ENCODE measurements at regions not wholly inside any gene's neighbourhood (a gene's known extent, or its start where the extent isn't known, plus 50 kb on each side); places are given as distances from the start of the nearest gene placed in this dataset.

- no peaks in the 10 kb centered on the region for H3K4me1 ChIP-seq (replicated peaks in 1 of 2; ENCODE audit: control insufficient read depth in 2 of 2, insufficient read depth in 2 of 2, low read length in 2 of 2)
- H3K27ac ChIP-seq (ENCODE audit: extremely low read depth, low read depth, low read length) = no peak overlapping the region
- 2% methylated on average over 3 of the region's 3 CpGs for WGBS (ENCODE audit: insufficient coverage, low coverage, missing lambda C conversion rate)
- intact Hi-C loops (cut with micrococcal nuclease) = no loop called here
- no peaks in the 10 kb centered on the region for H3K27me3 ChIP-seq (ENCODE audit: control insufficient read depth in 2 of 2, insufficient read depth in 2 of 2, low read length in 2 of 2)
- no peak overlapping the region for H3K4me3 ChIP-seq
- DNase-seq (ENCODE audit: extremely low read depth in 1 of 4, low spot score in 3 of 4) = no peak
- no TSS peak for BruUV-seq (replicated peaks)
- no peak overlapping the region for H3K4me2 ChIP-seq (ENCODE audit: insufficient read depth, low read length)
- no peak for TF ChIP-seq CEBPG (CRISPR knock-in tag; IDR thresholded peaks at IDR 0.05)
- peak in 1 of 2 experiments; percentile 48; a peak in 1 of 4 replicates for TF ChIP-seq CEBPG (tag; conservative IDR thresholded peaks at IDR 0.05 in 1 of 2, IDR thresholded peaks at IDR 0.05 in 1 of 2)
- no peak for TF ChIP-seq HLTF (IDR thresholded peaks at IDR 0.05)
- no peak overlapping the region for H2AFZ ChIP-seq (ENCODE audit: low read depth, low read length)
- H3K79me2 ChIP-seq (ENCODE audit: control insufficient read depth, insufficient read depth, low read length) = no peaks in the 10 kb centered on the region
- no peak for FAIRE-seq
- ATAC-seq = no peak
- CTCF ChIA-PET (ENCODE audit: low intra/inter-chr PET ratio) = no interaction called here
- no peaks in the 10 kb centered on the region for H3K9me3 ChIP-seq (replicated peaks; ENCODE audit: control insufficient read depth, insufficient read depth, low read depth, low read length)
- POLR2A ChIA-PET = no interaction called here
- no peaks in the 10 kb centered on the region for H3K9me1 ChIP-seq (ENCODE audit: control insufficient read depth, insufficient read depth, low read length)
- no peaks in the 10 kb centered on the region for H3K36me3 ChIP-seq (ENCODE audit: control insufficient read depth, insufficient read depth, low read length)
- H3K9ac ChIP-seq (ENCODE audit: insufficient read depth in 1 of 2, low read depth in 2 of 2, low read length in 2 of 2) = no peak overlapping the region
- in situ Hi-C loops (cut with MboI) = no loop called here
- no peaks in the 10 kb centered on the region for H4K20me1 ChIP-seq (replicated peaks; ENCODE audit: control insufficient read depth, insufficient read depth, low read length)
Measured at GRCh38 chr1:193730017-193730416, 543.6 kb upstream of the B3GALT2 start.

GRCh38 chr1:193729429-193729828 lies 543.0 kb upstream of the B3GALT2 start:
- FAIRE-seq = no peak
- ChIA-PET CTCF (ENCODE audit: low intra/inter-chr PET ratio) (no interaction called here), POLR2A (no interaction called here)
- no TSS peak for BruUV-seq (replicated peaks)
- Histone ChIP-seq H3K4me2 (ENCODE audit: insufficient read depth, low read length) (no peak overlapping the region), H3K4me3 (no peak overlapping the region), H2AFZ (ENCODE audit: low read depth, low read length) (no peak overlapping the region), H3K79me2 (ENCODE audit: control insufficient read depth, insufficient read depth, low read length) (no peaks in the 10 kb centered on the region), H3K27ac (ENCODE audit: extremely low read depth, low read depth, low read length) (no peak overlapping the region), H4K20me1 (replicated peaks; ENCODE audit: control insufficient read depth, insufficient read depth, low read length) (no peaks in the 10 kb centered on the region), H3K9me1 (ENCODE audit: control insufficient read depth, insufficient read depth, low read length) (no peaks in the 10 kb centered on the region), H3K9me3 (replicated peaks; ENCODE audit: control insufficient read depth, insufficient read depth, low read depth, low read length) (no peaks in the 10 kb centered on the region; the same call in 1 of the 2 replicates), H3K9ac (ENCODE audit: insufficient read depth in 1 of 2, low read depth in 2 of 2, low read length in 2 of 2) (no peak overlapping the region), H3K4me1 (replicated peaks in 1 of 2; ENCODE audit: control insufficient read depth in 2 of 2, insufficient read depth in 2 of 2, low read length in 2 of 2) (no peaks in the 10 kb centered on the region), H3K36me3 (ENCODE audit: control insufficient read depth, insufficient read depth, low read length) (no peaks in the 10 kb centered on the region), H3K27me3 (ENCODE audit: control insufficient read depth in 2 of 2, insufficient read depth in 2 of 2, low read length in 2 of 2) (no peaks in the 10 kb centered on the region)
- no peak for DNase-seq (ENCODE audit: extremely low read depth in 1 of 4, low spot score in 3 of 4)
- ATAC-seq = no peak
- in situ Hi-C loops (cut with MboI) = no loop called here
- WGBS (ENCODE audit: insufficient coverage, low coverage, missing lambda C conversion rate) = 4% methylated on average over 2 of the region's 2 CpGs
- intact Hi-C loops (cut with micrococcal nuclease) = no loop called here
- TF ChIP-seq DIDO1 (tag; IDR thresholded peaks at IDR 0.05; ENCODE audit: low read depth) (no peak), ZNF280B (CRISPR knock-in tag; IDR thresholded peaks at IDR 0.05) (no peak), GTF2F1 (IDR thresholded peaks at IDR 0.05; ENCODE audit: low read depth, low read length) (no peak), ID3 (CRISPR knock-in tag; IDR thresholded peaks at IDR 0.05) (no peak), ID3 (tag; IDR thresholded peaks at IDR 0.05) (no peak), ZNF134 (CRISPR knock-in tag; conservative IDR thresholded peaks at IDR 0.05) (no peak), CHAMP1 (IDR thresholded peaks at IDR 0.05) (no peak), TEAD2 (tag; IDR thresholded peaks at IDR 0.05) (no peak), RBFOX2 (IDR thresholded peaks at IDR 0.05; ENCODE audit: low read depth, low read length) (no peak), ZNF41 (CRISPR knock-in tag; conservative IDR thresholded peaks at IDR 0.05) (no peak), MCM7 (IDR thresholded peaks at IDR 0.05) (no peak)

Measured in K562 (cell line).